GM19035 (cell line): ENCODE measurements at regions not wholly inside any gene's neighbourhood (a gene's known extent, or its start where the extent isn't known, plus 50 kb on each side); places are given as distances from the start of the nearest gene placed in this dataset.
"Not testable (repeated sequence)": the region's sequence is repeated elsewhere in the genome, so short reads cannot be mapped to it uniquely, and the experiment has no call there.

Experiments
- ATAC-seq: cut with Tn5 transposase; IDR thresholded peaks from one replicate; pipeline ENCODE4 v1.9.1; 2021; ENCODE audit not compliant: unreplicated experiment

DNA sequence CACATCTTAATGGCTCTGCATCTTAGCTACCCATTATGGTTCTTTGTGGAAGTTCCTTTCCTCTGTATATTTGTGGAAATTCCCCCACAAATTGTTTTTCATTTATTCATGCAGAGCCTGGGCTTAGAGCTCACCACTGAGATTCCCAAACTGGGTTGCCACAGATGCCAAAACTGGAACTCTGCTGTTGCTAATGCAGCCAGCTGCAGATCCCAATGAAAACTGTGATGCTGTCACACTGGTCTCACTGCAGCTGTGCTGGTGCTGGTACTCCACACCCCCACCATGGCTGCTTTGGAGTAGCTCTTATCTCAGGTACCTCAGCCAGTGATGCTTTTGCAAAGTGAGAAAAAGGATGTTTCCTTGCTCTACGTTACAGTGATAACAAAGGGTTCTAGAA lies 87.7 kb downstream of the DCK start:
- ATAC-seq: no peak

DNA sequence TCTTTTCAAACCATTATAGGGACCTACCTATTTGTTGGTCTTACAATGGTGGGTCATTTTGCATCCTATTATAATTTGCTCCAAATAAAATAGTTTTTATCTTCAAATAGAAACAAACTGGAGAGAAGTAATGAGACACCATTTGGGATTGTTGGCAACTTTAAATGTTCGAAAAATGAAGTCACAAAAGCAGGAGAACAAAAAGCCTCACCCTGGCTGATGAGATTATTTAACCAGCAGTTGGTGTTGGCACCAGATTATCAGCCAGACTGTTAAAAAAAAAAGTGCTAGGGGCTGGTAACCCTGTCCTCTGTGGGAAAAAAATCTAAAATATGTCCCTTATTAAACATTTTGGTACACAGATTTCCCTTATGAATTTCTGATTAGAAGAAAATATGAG lies 100.3 kb downstream of the DCK start:
- ATAC-seq: no peak

DNA sequence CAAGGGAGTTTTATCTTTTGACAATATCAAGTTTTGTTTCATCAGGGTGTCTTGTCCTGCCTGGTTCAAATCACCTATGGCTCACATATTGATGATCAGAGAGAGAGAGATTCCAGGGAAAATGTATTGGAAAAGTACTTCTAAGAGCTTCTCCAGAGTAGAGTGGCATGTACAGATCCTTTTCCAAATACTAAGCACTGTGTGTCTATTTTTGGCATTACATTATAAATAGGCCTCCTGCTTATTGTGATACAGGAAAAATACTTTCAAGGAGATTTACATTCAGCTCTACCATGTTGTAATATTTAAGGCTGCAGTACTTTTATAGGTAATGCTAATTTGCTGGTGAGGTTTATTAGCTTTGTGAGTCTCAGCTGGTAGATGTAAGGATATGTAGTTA lies 100.8 kb downstream of the DCK start:
- ATAC-seq: no peak

DNA sequence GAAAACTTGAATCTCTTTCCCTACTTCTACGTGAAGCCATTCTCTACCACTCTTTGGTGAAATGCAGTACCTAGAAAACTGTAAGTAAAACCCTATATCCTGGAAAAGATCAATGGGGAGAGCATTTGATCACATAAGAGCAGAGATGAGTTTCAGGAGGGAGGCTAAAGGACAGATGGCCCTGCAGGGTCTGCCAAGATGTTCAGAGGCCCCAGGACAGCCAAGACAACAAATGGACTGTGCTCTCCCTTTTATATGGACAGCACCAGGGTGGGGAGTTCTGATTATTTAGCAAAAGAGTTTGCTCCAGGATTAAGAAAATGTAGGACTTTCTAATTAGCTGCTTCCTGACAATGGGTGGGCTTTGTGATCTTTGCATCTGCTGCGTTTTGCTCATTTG lies 101.7 kb downstream of the DCK start:
- ATAC-seq: no peak

DNA sequence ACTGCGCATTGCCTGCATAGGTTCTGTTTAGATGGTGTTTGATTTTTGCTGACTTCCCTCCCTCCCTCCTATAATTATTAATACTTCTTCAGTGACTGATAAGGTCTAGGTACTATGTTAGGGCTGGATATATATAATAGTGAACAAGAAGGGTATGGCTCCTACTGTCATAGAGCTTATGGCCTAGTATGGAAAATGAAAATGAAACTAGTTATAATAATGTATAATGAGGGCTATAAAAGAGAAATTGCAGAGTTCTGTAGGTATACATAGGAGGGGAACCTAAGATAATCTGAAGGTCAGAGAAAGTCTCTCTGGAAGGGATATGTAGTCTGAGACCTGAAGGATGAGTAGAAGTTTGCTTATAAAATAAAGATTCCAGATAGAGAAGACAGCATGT lies 102.1 kb downstream of the DCK start:
- ATAC-seq: no peak

DNA sequence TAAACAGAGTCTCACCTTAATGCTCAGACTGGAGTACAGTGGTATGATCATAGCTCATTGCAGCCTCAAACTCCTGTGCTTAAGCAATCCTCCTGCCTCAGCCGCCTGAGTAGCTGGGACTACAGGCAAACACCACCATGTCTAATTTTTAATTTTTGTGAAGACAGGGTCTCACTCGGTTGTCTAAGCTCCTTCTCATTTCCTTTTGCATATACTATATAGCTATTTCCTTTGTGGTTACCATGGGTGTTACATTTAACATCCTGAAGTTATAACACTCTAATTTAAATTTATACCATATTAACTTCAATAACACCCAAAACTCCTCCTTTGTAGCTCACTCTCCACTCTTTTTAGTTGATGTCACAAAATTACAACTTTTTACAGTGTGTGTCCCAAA lies 114.3 kb downstream of the DCK start:
- ATAC-seq: no peak

DNA sequence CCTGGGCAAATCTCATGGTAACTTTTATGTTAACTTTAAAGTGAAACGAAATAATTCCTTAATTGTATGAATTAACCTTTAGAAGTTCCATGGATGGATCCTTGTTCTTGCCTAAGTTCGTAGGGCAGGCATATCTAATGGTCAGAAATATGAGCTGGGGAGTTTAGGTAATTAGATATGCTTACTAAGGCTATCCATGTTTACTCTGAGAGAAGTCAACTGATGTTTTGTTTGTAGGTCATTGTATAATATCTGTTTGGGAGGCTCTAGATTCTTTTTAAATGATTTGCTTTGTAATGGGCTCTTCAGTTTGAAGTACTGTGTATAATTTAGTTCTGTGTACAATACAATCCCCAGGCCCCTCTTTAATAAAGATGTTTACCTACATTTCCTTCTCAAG lies 117.0 kb downstream of the DCK start:
- ATAC-seq: no peak

DNA sequence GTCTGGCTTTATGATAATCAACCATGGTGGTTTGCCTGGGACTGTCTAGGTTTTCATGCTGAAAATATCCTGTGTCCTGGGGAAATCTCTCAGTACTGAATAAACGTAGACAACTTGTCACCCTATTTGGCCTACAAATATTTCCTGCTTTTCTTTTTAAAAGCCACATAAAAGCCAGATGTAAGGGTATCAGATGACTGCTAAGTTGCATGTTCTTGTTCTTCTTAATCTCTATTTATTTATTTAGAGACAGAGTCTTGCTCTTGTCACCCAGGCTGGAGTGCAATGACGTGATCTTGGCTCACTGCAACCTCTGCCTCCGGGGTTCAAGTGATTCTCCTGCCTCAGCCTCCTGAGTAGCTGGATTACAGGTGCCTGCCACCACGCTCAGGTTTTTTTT lies 117.7 kb downstream of the DCK start:
- not testable (repeated sequence) for ATAC-seq

DNA sequence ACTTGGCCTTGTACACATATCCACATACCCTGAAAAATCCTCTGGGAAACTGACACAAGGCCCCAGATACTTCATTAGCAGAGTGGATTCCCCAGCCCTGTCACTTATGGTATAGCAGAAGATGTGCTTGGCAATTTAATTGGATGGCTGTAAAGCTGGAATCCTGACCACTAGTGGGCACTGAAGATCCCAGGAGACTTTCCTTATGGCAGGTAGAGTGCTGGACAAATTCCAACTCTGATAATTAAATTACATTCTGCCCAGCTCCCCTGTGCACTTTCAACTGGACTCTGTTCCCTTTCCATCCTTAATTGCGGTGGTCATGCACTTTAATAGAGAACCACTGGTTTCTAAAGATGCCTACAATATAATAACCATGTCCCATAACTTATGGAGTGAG lies 119.8 kb downstream of the DCK start:
- ATAC-seq: no peak

DNA sequence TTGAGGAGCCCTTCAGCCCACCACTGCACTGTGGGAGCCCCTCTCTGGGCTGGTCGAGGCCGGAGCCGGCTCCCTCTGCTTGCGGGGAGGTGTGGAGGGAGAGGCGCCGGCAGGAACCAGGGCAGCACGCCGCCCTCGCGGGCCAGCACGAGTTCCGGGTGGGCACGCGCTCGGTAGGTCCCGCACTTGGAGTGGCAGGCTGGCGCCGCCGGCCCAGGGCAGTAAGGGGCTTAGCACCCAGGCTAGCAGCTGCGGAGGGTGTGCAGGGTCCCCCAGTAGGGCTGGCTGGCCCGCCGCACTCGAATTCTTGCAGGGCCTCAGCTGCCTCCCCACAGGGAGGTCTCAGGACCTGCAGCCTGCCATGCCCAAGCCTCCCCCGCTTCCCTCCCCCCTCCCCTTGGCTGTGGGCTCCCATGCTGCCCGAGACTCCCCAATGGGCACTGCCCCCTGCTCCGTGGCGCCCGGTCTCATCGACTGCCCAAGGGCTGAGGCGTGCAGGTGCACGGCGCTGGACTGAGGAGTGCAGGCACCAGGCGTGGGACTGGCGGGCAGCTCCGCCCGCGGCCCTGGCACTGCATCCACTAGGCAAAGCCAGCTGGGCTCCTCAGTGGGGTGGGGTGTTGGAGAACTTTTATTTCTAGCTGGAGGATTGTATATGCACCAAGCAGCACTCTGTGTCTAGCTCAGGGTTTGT lies 127.5 kb downstream of the DCK start:
- no peak for ATAC-seq

DNA sequence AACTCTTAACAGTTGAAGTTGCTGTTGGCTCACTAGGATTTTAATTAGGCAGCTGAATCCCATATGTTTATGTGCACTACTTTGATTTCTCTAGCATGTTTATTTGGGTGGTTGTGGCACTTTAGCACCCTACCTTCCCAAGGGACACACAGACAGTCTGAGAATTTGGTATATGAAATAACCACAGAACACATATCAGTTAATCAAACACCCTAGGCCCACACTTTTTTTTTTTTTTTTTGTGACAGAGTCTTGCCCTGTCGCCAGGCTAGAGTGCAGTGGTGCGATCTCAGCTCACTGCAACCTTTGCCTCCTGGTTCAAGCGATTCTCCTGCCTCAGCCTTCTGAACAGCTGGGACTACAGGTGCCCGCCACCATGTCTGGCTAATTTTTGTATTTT lies 130.5 kb downstream of the DCK start:
- ATAC-seq: no peak

DNA sequence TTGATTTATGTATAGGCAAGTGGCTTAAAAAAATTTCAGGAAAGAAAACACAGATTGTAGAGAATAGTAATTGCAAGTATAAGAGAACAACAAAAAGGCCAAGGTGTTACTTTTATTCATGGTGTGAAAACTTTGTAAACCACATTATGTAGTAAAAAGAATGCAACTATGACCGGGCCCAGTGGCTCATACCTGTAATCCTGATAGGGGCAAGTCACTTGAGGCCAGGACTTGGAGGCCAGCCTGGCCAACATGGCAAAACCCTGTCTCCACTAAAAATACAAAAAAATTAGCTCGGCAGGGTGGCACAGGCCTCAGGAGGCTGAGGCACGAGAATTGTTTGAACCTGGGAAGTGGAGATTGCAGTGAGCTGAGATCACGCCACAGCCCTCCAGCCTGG lies 131.7 kb downstream of the DCK start:
- no peak for ATAC-seq

DNA sequence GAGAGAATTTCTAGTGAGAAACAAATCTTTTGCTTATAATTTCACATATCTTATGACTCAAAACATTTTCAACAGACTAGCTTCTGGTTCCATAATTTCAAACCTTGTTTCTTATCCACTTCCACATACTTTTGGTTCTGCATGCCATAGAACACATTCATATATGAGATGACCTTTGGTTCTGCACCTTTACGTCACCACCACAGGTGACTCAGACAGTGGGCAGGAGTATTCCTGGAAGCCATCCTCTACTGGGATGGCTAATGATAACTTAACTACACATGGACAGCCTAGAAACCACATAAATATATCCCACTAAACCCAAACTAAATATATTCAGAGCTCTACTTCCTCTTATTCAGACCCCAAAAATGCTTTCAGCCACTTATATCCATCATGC lies 133.3 kb downstream of the DCK start:
- no peak for ATAC-seq

DNA sequence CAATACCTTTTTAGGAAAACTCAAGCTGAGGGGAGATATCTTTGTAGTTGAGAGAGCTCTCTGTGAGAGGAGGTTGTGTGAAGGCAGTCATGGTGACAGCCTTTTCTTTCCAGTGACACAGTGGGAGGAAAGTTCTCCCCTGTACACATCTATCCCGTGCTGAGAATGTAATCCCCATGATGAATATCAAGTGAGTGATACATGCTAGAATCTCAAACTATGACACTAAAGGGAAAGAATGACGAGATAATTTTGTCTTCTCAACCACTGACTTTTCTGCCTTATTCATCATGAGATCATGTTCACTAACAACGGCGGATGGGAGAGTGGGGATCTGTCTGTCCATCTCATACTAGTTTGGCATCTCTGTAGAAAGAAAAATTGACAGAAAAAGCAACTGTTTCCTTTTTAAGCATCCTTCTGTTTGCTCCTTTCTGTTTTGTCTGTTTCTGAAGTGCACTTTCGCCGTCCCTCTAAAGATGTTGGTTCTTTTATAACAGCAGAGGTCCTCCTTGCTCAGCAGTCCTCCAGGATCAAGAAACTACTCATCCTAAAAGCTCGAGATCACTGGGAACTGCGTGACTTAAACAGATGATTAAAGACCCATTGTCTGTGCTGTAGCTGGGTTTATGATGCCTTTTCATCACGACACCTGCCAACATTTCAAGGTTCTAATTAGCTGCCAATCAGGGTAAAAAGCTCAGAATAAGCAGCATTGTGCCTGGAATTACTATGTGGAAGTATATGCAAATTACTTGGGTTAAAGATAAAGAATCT lies 137.6 kb downstream of the DCK start:
- no peak for ATAC-seq

DNA sequence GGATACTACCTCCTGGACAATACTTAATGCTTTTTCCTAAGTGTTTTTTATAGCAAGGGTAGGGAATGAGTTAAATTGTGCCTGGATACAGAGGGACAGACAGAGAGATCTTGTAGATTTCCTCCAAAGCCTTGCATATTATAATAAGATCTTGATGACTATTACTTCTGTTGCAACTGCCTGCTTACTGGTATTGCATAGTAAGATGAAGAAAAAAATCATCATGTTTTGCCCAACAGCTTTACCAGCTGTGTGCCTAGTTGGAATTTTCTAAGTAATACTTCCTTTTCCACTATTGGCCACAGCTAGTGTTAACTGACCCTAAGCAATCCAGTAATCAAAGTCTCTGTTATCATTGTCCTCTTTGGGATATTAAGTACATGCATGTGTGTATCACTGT lies 139.0 kb downstream of the DCK start:
- ATAC-seq: no peak

DNA sequence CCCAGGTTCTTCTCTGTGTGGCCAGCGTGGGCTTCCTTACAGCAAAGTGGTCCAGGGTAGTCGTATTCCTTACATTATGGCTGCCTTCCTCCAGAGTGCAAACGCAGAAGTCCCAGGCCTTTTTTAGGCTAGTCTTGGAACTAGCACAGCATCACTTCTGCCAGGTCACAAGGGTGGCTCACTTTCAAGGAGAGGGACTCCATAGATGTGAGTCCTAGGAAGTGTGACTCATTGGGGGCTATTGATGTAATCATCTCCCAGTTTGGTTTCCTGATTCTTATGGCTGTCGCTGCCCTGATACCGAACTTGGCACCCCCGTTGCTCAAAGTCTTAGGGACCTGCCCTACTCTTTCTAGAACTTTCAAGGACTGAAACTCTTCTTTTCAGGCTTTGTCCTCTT lies 140.0 kb downstream of the DCK start:
- ATAC-seq: no peak

DNA sequence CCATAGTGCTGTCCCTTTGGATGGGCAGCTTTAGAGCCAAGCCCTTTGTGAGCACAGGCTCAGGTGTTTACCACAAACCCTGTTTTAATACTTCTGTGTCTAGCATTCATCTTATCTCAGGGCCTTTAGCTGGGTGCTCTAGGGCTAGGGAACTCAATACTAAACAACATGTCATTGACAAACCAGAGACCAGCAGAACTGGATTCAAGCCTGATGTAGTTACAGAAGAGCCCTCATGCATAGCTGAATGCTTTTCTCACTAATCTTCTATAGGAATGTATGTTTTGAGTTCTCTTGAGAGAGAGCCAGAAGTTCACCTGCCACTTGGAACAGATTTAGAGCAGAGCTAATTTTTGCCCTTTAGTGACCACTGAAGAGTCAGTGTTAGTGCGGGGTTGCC lies 142.6 kb downstream of the DCK start:
- ATAC-seq: no peak

DNA sequence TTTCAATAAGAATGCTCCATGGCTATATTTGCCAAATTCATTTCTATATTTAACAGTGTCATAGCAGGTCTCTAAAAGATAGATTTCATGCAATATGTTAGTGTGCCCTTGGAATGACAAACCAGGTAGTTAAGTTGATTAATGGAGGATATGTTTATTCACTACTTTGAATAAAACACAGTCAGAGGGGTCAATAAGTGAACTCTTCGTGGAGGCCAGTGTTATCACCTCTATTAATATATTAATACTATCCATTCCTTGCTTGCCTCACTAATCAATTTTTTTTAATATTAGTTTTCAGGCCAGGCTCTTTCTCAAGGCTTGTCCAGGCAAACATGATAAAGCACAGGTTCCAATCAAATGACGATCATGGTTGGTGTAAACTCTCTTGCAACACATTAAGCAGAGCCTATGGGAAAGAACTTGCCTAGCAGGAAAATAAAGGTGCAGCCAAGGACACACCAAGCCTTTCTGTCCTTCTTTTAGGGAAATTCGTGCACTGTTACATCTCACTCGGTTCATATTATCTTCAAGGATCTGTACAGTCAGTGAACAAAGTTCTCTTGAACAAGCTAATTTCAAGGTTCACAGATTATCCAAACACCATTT lies 144.7 kb downstream of the DCK start:
- no peak for ATAC-seq

DNA sequence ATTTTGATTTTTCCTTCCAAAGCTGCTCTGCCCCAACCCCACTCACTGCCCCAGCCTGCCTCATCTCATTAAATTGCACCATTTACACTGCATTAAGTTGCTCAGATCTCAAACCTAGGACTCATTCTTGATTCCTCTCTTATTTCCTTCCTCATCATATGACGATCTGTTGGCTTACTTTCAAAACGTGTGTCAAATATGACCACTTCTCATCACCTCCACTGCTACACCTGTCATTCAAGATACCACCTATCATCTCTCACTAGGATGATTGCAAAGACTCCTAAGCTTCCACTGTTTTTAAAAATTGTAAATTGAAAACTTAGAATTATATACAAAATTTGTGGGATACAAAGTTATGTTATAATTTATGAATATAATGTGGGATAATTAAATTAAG lies 147.1 kb downstream of the DCK start:
- ATAC-seq: no peak

DNA sequence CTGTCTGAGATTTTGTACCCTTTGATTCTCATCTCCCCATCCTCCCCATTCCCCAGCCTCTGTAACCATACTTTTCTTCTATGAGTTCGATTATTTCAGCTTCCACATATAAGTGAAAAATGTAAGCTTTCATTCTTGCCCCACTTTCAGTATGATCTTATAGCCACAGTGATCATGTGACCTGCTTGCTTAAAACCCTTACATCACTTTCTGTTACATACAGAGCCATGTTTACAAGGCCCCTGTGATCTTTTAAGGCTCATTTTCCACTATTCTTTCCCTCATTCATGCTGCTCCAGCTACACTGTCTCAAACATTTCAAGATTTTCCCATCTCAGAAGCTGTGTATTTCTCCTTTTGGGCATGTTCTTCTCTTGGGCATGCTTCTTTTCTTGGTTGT lies 147.7 kb downstream of the DCK start:
- no peak for ATAC-seq

DNA sequence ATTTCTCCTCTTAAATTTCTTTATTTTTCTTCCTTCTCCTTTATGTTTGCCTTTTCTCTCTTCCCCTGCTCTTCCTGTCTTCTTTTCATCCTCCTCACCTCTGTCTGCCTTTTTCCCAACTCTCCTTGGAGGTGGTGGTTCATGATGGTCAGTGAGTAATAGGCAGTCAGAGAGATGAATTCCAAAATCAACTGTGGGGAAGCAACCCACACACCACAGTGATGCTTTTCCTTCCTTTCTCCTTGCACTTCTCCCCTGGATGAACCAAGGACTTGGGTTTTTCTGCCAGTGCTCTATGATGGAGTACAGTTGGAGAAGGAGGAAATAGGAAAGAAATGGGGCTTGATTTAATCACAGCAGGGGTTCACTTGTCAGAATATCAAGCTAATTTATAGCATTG lies 153.8 kb downstream of the DCK start:
- ATAC-seq: no peak

DNA sequence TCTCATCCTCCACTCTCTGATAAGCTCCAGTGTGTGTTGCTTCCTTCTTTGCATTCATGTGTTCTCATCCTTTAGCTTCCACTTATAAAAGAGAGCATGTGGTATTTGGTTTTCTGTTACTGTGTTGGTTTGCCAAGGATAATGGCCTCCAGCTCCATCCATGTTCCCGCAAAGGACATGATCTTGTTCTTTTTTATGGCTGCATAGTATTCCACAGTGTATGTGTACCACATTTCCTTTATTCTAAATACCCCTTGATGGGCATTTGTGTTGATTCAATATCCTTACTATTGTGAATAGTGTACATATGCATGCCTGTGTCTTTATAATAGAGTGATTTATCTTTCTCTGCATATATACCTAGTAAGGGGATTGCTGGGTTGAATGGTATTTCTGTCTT lies 155.1 kb downstream of the DCK start:
- no peak for ATAC-seq
